ENCODE measurements at regions not wholly inside any gene's neighbourhood (a gene's known extent, or its start where the extent isn't known, plus 50 kb on each side); places are given as distances from the start of the nearest gene placed in this dataset.
"Not testable (repeated sequence)": the region's sequence is repeated elsewhere in the genome, so short reads cannot be mapped to it uniquely, and the experiment has no call there.

DNA sequence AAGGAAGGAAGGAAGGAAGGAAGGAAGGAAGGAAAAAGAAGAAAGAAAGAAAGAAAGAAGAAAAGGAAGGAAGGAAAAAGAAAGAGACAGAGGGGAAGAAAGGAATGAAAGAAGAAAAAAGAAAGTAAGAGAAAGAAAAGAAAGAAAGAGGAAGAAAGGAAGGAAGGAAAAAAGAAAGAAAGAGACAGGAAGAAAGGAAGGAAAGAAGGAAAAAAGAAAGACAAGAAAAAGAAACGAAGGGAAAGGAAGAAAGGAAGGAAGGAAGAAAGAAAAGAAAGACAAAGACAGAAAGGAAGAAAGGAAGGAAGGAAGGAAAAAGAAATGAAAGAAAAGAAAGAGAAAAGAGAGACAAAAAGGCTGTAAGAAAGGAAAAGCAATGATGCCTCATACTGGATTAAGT lies 101.1 kb upstream of the PPP2R3B start:
- Histone ChIP-seq H3K4me3 (ENCODE audit: low read length) (no peak overlapping the region), H3K36me3 (ENCODE audit: control insufficient read depth, insufficient read depth, low read length) (no peaks in the 10 kb centered on the region), H3K27me3 (ENCODE audit: control insufficient read depth, insufficient read depth, low read length, poor library complexity, severe bottlenecking) (no peaks in the 10 kb centered on the region), H3K27ac (ENCODE audit: low read depth, low read length) (no peak overlapping the region), H3K9me3 (ENCODE audit: control insufficient read depth, low read length) (no peaks in the 10 kb centered on the region), H3K4me1 (ENCODE audit: control insufficient read depth, insufficient read depth, low read length) (no peaks in the 10 kb centered on the region), H3K9ac (ENCODE audit: extremely low read depth, low read length, poor library complexity, severe bottlenecking) (no peak overlapping the region)
- no peak for DNase-seq
- TF ChIP-seq, protein P1, sequence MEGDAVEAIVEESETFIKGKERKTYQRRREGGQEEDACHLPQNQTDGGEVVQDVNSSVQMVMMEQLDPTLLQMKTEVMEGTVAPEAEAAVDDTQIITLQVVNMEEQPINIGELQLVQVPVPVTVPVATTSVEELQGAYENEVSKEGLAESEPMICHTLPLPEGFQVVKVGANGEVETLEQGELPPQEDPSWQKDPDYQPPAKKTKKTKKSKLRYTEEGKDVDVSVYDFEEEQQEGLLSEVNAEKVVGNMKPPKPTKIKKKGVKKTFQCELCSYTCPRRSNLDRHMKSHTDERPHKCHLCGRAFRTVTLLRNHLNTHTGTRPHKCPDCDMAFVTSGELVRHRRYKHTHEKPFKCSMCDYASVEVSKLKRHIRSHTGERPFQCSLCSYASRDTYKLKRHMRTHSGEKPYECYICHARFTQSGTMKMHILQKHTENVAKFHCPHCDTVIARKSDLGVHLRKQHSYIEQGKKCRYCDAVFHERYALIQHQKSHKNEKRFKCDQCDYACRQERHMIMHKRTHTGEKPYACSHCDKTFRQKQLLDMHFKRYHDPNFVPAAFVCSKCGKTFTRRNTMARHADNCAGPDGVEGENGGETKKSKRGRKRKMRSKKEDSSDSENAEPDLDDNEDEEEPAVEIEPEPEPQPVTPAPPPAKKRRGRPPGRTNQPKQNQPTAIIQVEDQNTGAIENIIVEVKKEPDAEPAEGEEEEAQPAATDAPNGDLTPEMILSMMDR (conservative IDR thresholded peaks at IDR 0.05) = no peak
- no peak overlapping the region for H3K27ac Mint-ChIP-seq
- H3K36me3 Mint-ChIP-seq (ENCODE audit: low read depth) = no peaks in the 10 kb centered on the region
- H3K4me1 Mint-ChIP-seq = peaks cover 2% of the 10 kb centered on the region
- no peak overlapping the region for H3K4me3 Mint-ChIP-seq
- WGBS, 2 experiments (ENCODE audit: insufficient coverage in 1 of 2, insufficient read length in 1 of 2) = 88 to 93% methylated on average over 1 of the region's 1 CpG
- peaks cover 6% of the 10 kb centered on the region for H3K9me3 Mint-ChIP-seq
- peaks cover 20% of the 10 kb centered on the region for H3K27me3 Mint-ChIP-seq (ENCODE audit: insufficient read depth)

DNA sequence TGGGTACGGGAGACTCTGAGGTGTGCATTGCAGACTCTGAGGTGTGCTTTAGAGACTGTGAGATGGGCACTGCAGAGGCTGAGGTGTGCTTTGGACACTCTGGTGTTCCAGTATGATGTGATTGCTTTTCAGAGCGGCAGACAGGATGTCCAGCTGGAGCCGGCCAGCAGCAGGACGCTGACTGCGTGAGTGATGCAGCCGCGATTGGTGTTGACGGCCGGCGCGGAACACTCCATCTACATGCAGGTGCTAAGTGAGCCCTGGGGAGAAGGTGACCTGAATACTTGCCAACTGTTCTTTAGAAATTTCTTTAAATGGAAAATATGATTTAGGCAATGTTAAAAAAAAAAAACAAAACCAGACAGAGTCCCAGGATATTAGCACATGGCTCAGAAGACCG lies 103.1 kb upstream of the PPP2R3B start:
- Histone ChIP-seq H3K27me3 (ENCODE audit: control insufficient read depth, insufficient read depth, low read length, poor library complexity, severe bottlenecking) (no peaks in the 10 kb centered on the region), H3K9ac (ENCODE audit: extremely low read depth, low read length, poor library complexity, severe bottlenecking) (no peak overlapping the region), H3K27ac (ENCODE audit: low read depth, low read length) (no peak overlapping the region), H3K9me3 (ENCODE audit: control insufficient read depth, low read length) (no peaks in the 10 kb centered on the region), H3K4me1 (ENCODE audit: control insufficient read depth, insufficient read depth, low read length) (no peaks in the 10 kb centered on the region), H3K36me3 (ENCODE audit: control insufficient read depth, insufficient read depth, low read length) (no peaks in the 10 kb centered on the region), H3K4me3 (ENCODE audit: low read length) (no peak overlapping the region)
- 93 to 96% methylated on average over 12 of the region's 12 CpGs for WGBS, 2 experiments (ENCODE audit: insufficient coverage in 1 of 2, insufficient read length in 1 of 2)
- Mint-ChIP-seq H3K27me3 (ENCODE audit: insufficient read depth) (peaks cover 20% of the 10 kb centered on the region), H3K4me3 (no peak overlapping the region), H3K27ac (no peak overlapping the region), H3K36me3 (ENCODE audit: low read depth) (no peaks in the 10 kb centered on the region), H3K9me3 (peaks cover 6% of the 10 kb centered on the region), H3K4me1 (peaks cover 2% of the 10 kb centered on the region)
- TF ChIP-seq, protein P1 (conservative IDR thresholded peaks at IDR 0.05) = no peak
- no peak for DNase-seq

DNA sequence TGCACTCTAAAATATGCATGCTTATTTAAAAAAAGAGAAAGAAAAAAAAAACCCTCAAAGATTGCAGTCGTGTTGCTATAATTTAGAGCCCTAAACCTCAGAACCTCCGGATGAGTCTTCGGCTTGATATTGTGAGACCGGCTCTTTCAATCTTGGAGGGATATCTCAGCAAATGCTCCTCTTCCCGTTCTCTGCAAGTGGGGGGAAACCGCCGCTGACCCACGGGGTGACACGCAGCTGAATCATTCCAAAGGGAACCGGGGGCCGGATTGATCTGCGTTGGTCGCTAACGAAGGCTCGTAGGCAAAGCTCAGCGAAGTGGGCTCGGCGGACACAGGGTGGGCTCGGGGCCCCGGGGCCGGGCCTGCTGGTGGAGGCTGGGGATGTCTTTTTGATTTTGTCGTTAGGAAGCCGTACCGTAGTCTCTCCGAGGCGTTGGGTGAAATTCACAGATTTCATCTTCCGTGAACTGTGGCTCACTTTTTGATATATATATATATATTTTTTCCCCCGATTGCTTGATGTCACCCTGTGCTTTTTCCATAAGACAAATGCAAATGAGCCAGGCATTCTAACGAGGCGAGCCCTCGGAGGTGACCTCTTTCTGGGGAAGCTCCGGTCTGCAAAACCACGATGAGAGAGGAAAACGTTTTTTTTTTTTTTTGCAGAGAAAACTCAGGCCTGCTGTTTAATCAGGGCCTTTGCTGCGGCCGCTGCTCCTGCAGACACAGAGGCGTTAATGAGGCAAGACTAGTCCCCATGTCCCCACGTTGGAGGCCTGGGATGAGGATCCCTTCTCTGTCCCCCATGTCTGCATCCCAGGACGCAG lies 110.7 kb upstream of the PPP2R3B start:
- Mint-ChIP-seq H3K4me1 (peaks cover 14% of the 10 kb centered on the region), H3K27me3 (ENCODE audit: insufficient read depth) (peaks cover 33% of the 10 kb centered on the region), H3K36me3 (ENCODE audit: low read depth) (no peaks in the 10 kb centered on the region), H3K27ac (no peak overlapping the region), H3K4me3 (no peak overlapping the region), H3K9me3 (no peaks in the 10 kb centered on the region)
- Histone ChIP-seq H3K4me3 (ENCODE audit: low read length) (no peak overlapping the region), H3K36me3 (ENCODE audit: control insufficient read depth, insufficient read depth, low read length) (no peaks in the 10 kb centered on the region), H3K27me3 (ENCODE audit: control insufficient read depth, insufficient read depth, low read length, poor library complexity, severe bottlenecking) (peaks cover 29% of the 10 kb centered on the region), H3K27ac (ENCODE audit: low read depth, low read length) (no peak overlapping the region), H3K9me3 (ENCODE audit: control insufficient read depth, low read length) (no peaks in the 10 kb centered on the region), H3K9ac (ENCODE audit: extremely low read depth, low read length, poor library complexity, severe bottlenecking) (no peak overlapping the region), H3K4me1 (ENCODE audit: control insufficient read depth, insufficient read depth, low read length) (no peaks in the 10 kb centered on the region)
- DNase-seq = peak; percentile 48
- TF ChIP-seq, protein P1 (conservative IDR thresholded peaks at IDR 0.05) = no peak
- 63 to 73% methylated on average over 16 to 33 of the region's 39 CpGs for WGBS, 2 experiments (ENCODE audit: insufficient coverage in 1 of 2, insufficient read length in 1 of 2)

DNA sequence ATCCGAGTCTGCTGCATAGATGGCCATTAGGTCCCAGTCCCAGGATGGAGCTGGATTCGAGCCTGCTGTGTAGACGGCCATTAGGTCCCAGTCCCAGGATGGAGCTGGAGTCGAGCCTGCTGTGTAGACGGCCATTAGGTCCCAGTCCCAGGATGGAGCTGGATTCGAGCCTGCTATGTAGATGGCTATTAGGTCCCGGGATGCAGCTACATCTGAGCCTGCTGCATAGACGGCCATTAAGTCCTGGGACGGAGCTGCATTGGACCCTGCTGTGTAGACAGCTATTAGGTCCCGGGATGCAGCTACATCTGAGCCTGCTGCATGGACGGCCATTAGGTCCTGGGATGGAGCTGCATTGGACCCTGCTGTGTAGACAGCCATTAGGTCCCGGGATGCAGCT lies 112.2 kb upstream of the PPP2R3B start:
- DNase-seq; H3K4me3 ChIP-seq (ENCODE audit: low read length); H3K9me3 Mint-ChIP-seq; H3K36me3 Mint-ChIP-seq (ENCODE audit: low read depth); H3K27ac Mint-ChIP-seq; H3K4me1 ChIP-seq (ENCODE audit: control insufficient read depth, insufficient read depth, low read length); H3K36me3 ChIP-seq (ENCODE audit: control insufficient read depth, insufficient read depth, low read length); H3K4me3 Mint-ChIP-seq; H3K27ac ChIP-seq (ENCODE audit: low read depth, low read length); H3K9ac ChIP-seq (ENCODE audit: extremely low read depth, low read length, poor library complexity, severe bottlenecking); H3K9me3 ChIP-seq (ENCODE audit: control insufficient read depth, low read length): not testable (repeated sequence)
- H3K27me3 ChIP-seq (ENCODE audit: control insufficient read depth, insufficient read depth, low read length, poor library complexity, severe bottlenecking) = peaks cover 29% of the 10 kb centered on the region
- WGBS, 2 experiments (ENCODE audit: insufficient coverage in 1 of 2, insufficient read length in 1 of 2) = 88 to 95% methylated on average over 12 of the region's 12 CpGs
- H3K27me3 Mint-ChIP-seq (ENCODE audit: insufficient read depth) = peaks cover 35% of the 10 kb centered on the region
- peaks cover 14% of the 10 kb centered on the region for H3K4me1 Mint-ChIP-seq

Measured in endodermal cell (in vitro differentiated cells).